NCI-H345 treated with DMSO at 0.1 percent for 48 hours (cell line): ENCODE measurements at regions not wholly inside any gene's neighbourhood (a gene's known extent, or its start where the extent isn't known, plus 50 kb on each side); places are given as distances from the start of the nearest gene placed in this dataset.
"Not testable (repeated sequence)": the region's sequence is repeated elsewhere in the genome, so short reads cannot be mapped to it uniquely, and the experiment has no call there.

Experiments used
- DNase-seq: peaks from one replicate; lab custom pipeline; 2025; ENCODE audit not compliant: unreplicated experiment; lab: John Stamatoyannopoulos, UW

DNA sequence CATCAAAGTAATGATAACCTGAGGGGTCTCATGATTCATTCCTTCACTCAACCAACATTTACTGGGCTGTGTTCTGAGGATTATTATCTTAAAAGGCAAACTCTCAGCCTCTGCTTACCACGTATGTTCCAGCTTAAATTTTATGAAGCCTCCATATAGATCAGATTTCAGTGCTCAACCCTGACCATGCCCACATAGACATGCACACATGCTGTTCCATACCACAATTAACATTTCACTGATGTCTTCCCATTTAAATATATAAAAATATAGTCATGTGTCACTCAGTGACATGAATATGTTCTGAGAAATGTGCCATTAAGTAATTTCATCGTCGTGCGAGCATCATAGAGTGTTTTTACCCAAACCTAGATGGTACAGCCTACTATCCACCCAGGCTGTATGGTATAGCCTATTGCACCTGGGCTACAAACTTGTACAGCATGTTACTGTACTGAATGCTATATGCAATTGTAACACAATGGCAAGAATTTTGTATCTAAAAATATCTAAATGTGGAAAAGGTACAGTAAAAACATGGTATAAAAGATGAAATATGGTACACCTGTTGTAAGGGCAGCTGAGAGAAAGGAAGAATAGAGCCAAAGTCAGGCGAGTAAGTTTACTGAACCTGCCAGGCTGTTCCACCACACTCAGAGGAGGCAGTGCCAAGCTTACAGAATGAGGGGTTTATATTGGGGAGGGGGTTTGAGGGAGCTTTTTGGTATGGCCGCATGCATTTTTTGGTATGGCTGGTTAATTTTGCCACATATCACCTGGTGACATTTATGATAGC is 134.7 kb upstream of the ETV3 start:
- no peak for DNase-seq

DNA sequence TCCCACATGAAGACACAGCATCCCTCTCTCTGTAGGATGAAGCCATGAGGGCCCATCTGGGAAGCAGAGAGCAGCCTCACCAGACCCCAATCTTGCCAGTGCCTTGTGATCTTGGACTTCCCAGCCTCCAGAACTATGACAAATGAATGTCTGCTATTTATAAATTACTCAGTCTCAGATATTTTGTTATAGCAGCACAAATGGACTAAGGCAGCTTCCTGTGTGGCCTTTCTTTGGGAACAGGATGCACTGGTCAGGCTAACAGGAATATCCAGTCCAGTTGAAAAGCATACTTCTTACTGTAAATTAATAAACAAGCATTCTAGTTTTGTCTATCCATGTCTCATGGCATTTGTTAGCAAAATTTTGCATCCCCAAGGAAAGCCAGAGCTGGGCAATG is 134.1 kb upstream of the ETV3 start:
- no peak for DNase-seq

DNA sequence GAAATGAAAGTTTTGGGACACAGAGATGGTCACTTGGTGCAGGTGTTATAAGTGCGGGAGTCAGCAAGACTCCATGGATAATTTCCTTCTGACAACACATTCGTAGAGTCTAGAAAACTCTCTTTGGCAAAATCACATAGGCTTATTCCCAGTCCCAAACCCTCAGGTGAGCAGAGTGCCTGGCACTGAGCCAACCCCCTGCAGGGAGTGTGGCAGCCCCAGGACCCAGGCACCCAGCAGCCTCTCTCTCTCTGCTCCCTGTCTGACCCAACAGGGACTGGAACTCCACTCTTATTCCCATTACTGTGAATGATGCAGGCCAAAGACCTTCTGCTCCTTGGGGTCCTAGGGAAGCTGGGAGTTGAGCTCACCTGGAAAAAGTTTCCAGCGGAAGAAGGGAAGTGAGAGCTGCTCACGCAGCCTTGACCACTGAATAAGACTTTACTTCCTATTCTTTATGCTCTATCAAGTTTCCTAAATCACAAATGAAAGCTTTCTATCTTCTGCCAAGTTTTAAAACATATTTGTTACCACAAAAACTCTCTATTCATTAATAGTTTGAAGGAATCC is 132.6 kb upstream of the ETV3 start:
- no peak for DNase-seq

DNA sequence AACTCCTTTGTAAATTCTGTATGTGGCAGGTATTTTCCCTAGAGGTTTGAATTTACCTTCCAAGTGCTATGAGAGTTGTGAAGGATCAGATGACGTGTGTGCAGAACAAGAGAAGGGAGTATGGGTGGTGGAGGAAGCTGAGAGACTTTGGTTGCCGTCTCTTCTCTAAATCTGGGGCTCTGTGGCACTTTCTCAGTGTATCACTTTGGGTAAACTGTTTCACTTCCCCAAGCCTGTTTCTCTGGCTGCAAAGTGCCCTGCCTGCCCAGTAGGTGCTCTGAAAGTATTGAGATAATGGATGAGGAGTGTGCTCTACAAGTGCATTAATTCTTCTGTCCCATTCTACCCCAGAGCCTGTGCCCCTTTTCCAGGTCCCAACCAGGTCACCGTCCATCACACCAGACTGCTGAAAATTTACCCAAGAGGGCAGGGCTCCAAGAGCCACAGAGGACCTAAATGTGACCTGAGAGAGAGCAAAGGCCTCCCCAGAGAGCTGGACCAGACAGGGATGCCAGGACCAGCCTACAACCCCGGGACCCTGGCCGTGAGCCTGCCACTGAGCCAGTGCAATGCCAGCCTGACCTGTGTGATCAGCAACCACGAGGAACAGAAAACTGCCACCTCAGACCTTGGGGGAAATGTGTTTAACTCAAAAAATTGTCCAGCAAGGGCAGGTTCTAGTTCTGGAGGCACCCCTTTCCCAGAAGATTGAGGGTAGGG is 131.6 kb upstream of the ETV3 start:
- no peak for DNase-seq

DNA sequence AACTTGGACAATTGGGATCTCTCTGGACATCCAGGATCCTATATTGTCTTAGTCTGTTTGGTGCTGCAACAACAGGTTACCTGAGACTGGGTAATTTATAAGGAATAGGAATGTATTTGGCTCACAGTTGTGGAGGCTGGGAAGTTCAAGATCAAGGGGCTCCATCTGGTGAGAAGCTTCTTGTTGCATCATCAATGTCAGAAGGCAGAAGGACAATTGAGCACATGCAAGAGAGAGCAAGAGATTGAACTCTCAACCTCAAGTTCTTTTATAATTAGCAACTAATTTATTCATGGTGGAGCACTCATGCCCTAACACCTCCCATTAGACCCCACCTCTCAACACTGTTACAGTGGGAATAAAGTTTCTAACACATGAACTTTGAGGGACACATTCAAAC is 124.7 kb upstream of the ETV3 start:
- no peak for DNase-seq

DNA sequence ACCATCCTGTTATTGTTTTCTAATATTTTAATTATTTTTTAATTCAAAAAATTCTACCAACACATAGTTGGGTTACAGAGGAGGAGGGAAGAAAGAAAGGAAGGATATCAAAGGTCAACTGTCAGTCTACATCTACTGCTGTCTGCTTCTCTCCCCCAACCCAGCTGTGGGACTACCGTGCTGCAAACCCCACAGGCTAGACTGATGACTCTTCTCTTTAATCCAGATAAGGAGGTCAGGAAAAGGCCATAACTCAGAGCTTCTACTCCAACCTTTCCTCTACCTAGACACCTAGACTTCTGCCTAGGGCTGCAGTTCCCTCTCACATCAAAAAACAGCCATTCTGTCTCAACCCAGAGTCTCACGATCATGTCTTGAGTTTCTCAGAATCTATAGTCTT is 124.2 kb upstream of the ETV3 start:
- no peak for DNase-seq

DNA sequence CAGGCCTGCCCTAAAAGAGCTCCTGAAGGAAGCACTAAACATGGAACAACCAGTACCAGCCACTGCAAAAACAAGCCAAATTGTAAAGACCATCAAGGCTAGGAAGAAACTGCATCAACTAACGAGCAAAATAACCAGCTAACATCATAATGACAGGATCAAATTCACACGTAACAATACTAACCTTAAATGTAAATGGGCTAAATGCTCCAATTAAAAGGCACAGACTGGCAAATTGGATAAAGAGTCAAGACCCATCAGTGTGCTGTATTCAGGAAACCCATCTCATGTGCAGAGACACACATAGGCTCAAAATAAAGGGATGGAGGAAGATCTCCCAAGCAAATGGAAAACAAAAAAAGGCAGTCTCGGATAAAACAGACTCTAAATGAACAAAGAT is 117.7 kb upstream of the ETV3 start:
- DNase-seq = not testable (repeated sequence)

DNA sequence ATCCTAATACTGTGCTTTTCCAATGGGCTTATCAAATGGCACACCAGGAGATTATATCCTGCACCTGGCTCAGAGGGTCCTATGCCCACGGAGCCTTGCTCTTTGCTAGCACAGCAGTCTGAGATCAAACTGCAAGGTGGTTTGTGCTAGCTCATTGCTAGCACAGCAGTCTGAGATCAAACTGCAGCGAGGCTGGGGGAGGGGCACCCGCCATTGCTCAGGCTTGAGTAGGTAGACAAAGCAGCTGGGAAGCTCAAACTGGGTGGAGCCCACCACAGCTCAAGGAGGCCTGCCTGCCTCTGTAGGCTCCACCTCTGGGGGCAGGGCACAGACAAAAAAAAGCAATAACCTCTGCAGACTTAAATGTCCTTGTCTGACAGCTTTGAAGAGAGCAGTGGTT is 116.0 kb upstream of the ETV3 start:
- not testable (repeated sequence) for DNase-seq

DNA sequence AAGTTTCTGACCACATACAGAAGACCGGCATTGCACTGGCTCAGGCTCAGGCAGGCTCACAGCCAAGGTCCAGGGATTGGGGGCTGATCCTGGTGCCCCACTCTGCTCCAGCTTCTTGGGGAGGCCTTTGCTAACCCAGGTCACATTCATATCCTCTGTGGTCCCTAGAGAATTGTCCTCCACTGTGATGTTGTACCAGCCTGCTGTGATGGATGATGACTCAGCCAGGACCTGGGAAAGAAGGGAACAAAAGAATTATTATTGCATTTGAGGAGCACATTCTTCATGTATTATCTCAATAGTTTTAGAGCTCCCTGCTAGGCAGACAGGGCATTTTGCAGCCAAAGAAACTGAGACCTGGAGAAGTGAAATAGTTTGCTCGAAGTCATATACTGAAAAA is 114.3 kb upstream of the ETV3 start:
- DNase-seq = no peak

DNA sequence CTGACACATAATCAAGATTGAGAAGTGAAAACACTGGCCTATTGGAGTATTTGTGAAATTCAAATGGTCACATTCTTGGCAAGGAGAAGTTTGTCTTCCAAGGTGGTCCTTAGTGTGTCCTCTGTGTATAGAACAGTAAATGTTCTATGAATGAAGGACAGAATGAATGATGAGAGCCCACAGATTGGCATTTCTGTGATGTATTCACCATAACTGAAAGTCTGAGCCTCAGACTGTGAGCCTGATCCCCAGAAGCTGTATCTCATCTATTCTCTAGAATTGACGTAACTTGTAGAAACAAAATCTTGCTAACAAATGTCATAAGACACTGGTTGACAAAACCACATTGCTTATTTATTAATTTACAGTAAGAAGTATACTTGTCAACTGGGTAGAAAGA is 111.5 kb upstream of the ETV3 start:
- DNase-seq = no peak

DNA sequence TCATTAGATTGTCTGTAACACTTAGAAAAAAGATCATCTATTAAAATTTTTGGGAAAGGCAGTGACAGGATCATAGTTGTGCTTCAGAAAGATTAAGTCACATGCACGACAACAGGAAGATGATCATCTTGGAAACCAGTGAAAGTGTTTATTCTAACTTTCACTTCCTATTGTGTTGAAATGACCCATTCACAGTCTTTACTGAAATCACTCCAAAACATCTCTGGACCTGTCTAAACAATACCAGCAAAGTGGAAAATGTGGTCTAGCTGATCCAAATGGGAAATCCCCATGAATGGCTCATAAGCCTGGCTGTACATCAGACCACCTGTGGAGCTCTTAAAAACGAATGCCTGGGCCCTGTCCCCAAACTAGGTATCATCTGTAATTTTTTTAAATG is 111.1 kb upstream of the ETV3 start:
- DNase-seq = no peak

DNA sequence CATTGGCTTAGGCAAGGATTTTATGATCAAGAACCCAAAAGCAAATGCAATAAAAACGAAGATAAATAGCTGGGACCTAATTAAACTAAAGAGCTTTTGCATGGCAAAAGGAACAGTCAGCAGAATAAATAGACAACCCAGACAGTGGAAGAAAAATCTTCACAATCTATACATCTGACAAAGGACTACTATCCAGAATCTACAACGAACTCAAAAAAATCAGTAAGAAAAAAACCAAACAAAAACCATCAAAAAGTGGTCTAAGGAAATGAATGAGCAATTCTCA is 109.5 kb upstream of the ETV3 start:
- not testable (repeated sequence) for DNase-seq

DNA sequence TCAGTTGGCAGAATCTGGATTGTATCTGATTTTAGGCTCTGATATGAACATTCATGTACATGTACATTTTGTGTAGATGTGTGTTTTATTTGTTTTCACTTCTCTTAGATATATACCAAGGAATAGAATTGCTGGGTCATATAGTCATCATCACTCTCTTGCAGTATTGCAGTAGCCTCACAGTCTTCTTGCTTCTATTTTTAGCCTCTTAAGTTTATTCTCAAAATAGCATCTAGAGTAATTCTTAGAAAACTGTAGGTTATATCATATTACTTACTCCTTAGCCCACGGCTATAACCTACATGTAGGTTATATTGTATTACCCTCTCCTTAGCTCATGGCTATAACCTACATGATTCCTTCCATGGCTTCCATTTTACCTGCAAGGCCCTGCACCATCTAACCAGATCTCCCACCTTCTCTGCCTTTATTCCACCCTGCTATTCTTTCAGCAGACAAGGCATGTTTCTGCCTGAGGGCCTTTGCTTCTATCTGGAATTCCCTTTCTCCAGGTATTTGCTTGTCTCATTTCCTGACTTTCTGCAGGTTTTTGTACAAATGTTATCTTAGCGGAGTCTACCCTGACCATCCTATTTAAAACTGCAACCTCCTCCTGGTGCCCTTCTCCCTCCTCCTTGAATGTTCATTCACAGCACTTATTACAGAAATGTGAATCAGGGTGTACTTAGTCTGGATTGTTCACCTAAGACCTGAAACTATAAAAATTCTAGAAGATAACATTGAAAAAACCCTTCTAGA is 109.0 kb upstream of the ETV3 start:
- no peak for DNase-seq

DNA sequence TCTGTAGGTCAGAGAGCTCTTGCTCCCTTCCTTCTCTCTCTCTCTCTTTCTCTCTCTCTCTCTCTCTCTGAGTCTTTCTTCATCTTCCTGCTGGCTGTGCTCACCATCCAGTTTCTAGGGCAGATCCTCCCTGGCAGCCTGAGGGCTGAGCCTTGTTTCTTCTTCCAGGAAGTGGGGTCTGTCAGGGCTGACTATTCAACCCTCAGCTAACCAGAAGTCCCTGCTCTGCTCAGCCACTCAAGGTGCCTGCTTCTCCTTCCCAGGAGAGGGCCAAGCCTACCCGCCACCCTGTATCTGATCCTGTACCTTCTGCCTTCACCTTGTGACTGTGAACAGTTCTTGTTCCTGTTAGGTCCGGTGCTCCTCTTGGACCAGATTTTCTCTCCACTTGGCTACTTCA is 107.6 kb upstream of the ETV3 start:
- no peak for DNase-seq

DNA sequence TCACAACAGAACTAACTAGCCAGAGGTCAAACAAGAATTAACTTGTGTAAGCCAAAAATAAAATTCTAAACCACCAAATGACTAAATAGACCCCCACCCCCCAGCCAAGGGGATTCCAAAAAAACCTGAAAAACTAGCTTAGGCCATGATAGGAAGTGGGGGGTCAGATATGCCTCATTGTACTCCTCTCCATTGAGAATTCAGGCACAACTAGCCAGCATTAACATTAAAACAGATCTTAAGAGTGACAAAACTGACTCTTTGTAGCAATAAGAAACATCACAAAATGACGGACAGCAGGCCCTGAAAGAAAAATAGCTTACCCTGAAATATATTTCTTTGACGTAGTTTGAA is 103.0 kb upstream of the ETV3 start:
- no peak for DNase-seq

DNA sequence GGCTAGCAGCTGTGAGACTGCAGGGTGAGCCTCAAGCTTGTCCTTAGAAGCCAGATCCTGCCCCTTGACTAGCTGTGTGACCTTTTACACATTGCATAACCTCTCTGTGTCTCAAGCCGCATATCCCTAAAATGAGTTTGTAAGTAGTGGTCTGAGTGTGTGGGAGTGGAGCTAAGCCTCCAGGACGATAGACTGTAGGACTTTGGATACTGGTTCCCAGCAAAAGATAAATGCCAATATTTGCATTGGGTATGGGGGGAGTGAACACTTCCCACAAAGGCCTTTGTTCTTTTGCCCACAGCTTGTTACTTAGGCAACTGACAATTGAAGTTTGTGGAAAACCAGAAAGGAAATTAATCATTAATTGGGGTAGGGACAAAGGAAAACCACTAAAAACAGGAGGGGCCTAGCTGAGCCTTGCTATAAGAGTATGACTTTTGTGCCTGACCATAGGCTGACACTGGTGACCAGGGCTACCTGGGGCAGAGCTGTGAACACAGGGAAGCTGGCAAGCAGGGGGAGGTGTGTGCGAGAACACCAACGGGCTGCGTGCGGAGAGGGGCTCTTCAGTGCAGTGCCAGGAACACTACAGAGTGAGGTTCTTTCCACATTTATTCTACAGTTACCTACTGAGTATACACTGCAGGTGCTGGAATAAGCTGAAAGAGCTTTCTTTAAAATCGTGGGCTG is 102.4 kb upstream of the ETV3 start:
- DNase-seq = no peak

DNA sequence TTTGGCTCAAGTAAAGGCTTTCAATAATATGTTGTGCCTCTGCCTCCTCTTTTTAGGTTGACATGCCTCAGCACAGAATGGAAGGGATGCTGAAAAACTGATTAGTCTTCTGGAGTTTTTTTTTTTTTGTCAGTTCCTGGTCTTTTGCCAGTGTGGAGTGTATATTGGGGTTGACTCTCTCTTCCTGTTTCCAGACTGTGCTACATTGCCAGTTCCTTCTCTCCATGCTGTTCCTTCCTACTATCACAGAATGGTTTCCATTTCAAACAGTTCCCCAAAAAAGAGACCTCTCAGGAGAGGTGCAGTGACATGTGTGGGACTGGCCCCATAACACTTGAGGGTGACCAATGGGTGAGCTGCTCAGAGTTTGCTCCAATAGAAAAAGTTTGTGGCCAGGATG is 101.7 kb upstream of the ETV3 start:
- no peak for DNase-seq

DNA sequence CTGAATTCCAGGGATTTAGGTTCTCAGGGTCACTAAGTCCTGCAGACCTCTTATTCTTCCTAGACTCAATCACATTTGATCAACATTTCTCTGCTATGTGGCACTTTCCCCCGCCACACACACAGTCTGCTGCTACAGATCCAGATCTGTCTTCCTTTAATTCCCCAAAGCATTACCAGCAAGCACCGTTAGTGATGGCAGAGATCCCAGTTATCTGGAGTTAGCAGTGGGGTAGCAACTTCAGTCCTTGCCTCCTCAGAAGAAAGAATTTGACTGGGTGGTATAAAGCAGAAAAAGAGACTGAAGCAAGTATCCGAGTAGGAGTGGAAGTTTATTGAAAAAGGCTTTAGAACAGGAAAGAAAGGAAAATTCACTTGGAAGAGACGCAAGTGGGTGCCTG is 100.4 kb upstream of the ETV3 start:
- DNase-seq = no peak

DNA sequence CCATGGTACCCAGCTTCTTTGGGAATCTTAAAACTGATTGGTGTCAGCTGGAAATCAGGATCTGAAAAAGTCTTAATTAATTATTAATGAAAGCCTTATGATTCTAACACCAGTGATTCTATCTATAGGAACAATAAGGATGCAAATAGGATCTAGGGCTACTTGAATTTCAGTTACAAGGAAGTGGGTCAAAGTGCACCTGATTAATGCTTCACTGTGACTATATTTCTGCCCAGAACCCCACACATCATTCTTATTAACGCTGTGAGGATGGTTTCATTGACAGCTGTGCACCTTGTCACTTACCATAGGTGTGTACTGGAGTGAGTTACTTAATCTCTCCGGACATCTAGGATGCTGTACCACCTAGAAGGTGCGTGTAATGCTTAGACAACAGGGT is 99.8 kb upstream of the ETV3 start:
- DNase-seq = no peak

DNA sequence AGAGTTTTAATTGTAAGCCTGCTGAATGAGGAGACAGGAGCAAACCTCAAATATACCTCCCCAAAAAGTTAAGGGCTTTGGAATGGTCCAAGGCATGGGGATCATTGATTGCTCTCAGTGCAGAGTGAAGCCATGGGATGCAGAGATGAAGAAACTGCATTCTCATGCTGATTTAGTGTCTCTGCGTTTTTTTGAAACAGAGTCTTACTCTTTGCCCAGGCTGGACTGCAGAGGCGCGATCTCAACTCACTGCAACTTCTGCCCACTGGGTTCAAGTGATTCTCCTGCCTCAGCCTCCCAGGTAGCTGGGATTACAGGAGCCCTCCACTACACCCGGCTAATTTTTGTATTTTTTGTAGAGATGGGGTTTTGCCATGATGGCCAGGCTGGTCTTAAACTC is 99.3 kb upstream of the ETV3 start:
- no peak for DNase-seq

DNA sequence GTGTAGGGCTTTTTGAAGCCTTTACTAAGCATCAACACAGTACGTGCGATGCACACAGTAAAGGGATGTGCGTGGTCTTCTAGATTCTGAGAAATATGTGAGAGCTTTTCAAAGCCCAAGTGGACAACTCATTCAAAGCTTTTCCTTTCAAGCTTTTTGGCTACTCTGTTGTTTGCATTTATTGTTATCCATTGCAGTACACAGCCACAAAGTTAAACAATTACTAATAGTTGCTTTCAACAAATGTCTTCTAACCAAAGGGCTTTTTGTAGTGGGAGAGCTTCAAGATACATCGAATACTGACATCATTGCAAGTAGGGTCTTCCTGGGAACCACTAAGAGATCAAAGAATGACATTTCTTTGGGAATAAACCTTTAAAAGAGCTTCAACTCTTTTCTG is 97.9 kb upstream of the ETV3 start:
- no peak for DNase-seq
